HG03378 (cell line): ENCODE measurements at regions not wholly inside any gene's neighbourhood (a gene's known extent, or its start where the extent isn't known, plus 50 kb on each side); places are given as distances from the start of the nearest gene placed in this dataset.

Experiments used
- ATAC-seq: cut with Tn5 transposase; IDR thresholded peaks from one replicate; pipeline ENCODE4 v1.9.1; 2021; ENCODE audit warnings: mild to moderate bottlenecking, moderate library complexity; ENCODE audit not compliant: unreplicated experiment

DNA sequence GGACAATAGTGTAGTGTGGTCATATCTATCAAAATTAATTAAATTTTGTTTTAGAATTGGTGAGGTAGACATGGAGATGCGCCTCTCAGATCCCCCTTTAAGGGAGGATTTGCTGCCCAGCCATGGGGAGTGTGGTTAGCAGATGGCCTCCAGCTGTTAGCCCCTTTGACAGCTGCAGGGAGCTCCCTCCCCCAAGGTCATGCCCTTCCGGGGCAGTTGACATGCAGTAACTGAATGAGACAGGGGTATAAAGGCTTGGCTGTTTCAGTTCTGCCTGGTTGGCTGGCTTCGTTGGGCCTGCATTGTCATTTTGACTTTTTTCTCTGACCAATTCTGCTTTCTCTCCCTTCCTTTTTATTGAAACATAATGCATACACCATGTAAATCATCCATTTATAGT, 291.5 kb upstream of the SRRM4 start:
- peak; percentile 72 for ATAC-seq

DNA sequence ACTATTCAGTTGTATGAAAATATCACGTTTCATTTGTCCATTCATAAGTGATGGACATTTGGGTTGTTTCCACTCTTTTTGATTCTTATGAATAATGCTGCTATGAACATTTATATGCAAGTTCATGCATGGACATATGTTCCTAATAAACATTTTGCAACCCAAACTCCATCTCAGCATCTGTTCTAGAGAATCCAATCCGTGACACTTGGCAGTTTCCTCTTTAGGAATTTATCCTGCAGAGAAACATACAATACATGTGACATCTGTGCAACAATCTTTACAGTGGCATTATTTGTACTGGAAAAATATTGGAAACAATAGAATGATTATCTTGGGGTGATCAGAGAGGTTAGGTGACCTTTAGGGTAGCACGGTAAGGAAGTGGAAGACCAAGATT, 290.8 kb upstream of the SRRM4 start:
- no peak for ATAC-seq

DNA sequence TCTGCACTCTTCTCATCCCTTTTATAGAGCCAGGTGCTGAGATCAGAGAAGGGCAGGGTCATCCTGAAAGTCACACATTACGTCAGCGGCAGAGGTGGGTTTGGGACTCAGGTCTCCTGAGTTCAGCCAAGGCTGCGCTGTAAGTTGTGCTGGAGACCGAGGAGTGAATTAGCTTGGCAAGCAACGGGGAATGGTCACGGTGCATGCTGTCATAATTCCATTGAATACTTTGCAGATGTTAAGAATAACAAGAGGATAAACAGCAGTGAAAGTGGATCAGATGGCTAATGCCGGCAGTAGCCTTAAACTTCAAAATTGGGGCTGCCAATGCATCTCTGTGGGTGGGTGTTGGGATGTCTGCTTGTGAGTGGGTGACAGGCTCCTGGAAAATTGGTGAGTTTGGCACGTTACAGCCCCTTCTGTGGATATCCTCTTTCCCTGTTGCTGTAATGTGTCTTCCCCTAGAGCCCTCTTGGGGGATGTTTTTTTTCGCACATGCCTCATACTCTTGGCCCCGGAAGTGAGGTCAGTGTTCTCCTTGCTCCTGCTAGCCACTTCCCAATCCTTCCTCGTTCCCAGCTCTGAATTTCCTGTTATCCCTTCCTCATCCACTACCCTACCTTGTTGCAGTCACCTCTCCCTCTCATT, 287.1 kb upstream of the SRRM4 start:
- no peak for ATAC-seq

DNA sequence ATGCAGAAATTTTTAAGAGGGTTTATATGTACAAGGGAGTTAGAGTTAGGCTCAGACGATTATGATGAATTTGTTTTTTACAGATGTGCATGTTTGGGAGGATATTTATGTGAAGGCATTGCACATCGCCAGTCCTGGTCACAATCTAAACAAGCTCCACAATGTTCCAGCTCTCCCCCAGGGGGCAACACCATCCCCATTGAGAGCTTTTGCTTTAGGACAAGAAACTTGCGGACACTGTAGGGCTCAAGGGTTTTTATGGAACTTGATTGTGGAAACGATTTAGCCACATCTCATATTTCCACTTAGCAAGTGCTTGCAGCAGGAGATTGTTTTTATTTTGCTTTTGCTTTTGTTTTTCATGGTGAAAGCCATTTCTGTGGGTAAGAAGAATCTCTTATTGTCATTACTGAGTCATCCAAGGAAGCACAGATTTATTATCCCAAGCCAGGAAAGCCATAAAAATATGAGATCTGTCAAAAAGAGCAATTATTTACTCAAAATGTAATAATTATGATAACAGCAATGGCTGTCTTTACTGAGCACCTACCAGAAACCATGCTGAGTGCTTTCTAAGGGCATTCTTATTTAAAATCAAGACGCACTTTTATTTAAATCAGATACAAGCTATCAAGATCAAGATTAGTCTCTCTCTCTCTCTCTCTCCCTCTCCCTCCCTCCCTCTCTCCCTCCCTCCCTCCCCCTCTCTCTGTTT, 276.7 kb upstream of the SRRM4 start:
- no peak for ATAC-seq

DNA sequence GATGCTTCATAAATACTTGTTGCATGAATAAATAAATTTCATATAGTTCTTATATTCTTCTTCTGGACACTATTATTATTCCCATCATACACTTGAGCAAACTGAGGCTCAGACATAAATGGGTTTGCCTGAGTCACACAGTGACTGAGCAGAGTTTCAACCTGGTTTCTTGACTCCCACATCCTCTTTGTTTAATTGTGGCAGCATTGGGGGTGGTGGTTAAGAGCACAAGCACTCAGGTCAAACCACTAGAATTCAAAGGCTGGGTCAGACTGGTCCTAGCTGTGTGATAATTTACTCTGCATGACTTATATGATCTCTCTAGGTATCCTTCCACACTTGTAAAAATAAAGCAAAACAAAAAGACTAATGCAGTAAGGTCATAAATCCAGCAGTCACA, 274.9 kb upstream of the SRRM4 start:
- no peak for ATAC-seq

DNA sequence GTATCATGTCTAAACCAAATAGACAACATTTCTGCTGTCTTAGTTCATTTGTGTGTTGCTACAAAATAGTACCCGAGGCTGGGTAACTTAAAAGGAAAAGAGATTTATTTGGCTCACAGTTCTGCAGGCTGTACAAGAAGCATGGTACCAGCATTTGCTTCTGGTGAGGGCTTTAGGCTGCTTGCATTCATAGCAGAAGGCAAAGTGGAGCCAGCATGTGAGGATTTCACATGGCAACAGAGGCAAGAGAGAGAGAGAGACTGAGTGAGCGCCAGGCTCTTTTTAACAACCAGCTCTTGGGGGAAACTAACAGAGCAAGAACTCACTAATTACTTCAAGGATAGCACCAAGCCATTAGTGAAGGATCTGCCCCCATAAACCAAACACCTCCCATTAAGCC, 271.4 kb upstream of the SRRM4 start:
- ATAC-seq = no peak

DNA sequence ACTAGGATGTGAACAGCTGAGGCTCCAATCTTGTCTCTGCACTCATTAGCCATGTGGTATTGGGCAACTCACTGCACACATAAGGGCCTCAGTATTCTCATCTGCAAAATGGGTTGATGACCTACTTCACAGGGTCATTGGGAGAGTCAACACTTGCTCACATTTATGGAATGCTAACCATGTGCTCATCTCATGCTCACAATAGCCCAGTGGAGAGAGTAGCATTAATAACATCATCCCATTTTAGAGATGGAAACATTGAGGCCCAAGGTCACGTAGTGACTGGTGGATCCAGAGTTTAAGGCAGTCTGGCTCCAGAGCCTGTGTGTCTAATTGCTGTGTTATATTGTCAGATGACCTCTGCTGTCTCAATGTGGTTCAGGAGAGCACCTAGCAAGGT, 270.2 kb upstream of the SRRM4 start:
- ATAC-seq = no peak

DNA sequence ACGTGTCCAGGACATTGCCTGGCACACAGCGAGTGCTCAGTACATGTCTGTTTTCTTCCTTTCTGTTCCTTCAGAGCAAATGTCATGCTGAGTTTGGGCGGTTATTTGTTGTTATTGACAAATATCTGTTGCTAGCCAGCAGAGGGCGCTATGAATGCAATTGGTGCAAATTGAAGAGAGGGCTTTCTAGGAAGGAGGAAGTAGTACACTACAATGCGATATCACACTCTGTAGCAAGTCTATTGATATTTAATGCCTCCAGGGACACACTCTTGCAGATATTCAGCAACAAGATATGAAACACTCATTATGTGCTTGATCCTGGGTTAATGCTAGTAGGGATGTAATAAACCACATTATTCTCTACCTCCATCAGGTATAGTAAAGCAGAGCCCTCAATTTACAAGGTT, 267.3 kb upstream of the SRRM4 start:
- ATAC-seq = no peak

DNA sequence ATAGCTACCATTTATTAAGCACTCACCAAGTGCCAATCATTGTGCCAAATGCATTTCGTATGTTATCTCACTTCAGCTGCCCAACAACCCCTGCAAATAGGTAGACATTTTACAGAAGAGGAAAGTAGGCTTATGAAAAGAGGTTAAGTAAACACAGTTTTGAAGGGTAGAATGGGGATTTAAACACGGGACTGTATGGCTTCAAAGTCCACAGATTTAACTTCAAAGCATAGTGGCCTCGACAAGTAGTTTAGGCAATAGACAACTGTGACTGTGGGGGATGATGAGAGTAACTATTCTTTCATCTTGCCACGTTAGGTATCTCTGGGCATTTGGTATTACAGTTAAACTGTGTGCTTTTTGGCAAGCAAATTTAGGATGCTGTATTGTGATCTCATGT, 266.8 kb upstream of the SRRM4 start:
- no peak for ATAC-seq

DNA sequence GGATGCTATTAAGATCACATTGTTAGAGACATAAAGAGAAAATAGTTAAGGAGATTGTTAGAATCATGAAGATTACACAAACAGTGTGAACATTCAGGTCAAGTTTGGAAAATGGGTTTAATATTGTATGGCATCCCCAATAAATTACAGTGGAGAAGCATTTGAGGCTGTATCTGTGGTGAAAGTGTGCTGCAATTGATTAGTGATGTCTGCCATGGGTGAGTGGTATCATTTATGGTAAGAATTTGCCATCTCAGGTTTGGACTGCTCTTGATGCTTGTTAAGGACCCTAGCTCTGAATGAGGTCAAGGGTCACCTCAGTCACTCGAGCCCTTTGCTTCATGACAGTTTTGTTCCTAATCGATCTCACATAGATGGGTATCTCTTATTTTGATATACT, 265.7 kb upstream of the SRRM4 start:
- no peak for ATAC-seq

DNA sequence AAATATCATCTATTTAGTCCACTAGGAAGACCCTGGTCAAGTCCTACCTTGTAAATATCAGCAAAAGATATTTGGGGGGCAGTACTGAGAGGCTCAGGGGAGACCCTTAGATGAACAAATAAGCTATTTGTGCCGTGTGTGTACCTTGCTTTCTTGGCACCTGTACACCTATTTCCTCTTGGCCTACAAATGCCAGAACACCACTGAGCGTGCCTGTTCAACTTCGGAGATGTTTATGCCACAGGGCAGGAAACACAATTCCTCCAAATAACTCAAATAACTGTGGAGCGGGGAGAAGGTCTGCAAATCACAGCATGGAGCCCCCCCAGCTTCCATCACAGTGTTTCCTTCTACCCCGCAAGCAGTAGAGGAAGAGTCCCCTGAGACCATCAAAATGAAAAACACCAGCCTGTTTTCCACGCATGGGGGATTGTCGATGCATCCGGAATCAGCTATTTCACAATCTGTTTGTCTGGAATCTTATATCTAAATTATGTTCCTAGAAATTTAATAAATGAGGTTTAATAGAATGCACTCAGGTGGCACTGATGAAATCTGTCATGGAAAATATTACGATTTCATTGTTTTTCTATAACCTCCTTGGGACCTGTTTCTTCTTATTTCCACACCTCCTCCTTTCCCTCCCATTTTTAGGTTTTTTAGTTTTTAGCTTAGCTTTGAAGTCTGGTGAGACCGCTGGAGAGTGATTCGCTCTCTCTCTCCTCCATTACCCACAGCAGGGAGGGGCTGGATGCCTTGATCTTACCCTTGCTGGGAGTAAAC, 254.0 kb upstream of the SRRM4 start:
- no peak for ATAC-seq

DNA sequence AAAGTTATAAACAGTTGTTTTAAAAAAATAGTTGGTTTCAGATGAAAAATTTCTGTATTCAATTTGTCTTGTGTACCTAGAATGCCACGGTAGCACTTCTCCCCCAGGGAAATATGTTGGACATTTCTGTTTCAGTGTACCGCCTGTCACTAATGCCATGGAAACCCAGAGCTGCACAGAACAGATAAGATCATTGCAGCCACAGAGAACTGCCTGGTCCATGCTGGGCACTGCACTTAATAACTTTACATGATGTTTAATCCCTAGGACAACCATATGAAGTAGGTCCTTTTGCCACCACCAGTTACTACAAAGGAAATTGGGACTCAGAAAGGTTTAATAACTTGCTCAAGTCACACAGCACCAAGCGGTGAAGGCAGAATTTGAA, 253.4 kb upstream of the SRRM4 start:
- no peak for ATAC-seq

DNA sequence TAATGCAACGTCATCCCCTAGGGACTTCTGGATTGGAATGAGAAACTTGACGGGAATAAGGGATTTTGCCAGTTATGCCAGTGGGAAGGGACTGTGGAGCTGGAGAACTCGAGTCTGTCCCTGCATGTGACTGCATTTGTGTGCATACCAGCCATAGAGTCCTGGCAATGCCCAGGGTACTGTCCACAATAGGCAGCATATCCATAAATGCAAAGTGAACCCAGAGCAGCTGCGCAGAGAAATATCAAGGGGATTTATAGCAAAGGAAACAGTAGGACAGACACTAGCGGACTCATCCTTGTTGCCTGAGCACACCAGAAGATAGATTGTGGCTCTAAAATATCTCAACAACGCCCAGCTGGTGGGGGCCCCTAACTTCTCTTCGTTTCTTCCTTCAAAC, 247.1 kb upstream of the SRRM4 start:
- ATAC-seq = no peak

DNA sequence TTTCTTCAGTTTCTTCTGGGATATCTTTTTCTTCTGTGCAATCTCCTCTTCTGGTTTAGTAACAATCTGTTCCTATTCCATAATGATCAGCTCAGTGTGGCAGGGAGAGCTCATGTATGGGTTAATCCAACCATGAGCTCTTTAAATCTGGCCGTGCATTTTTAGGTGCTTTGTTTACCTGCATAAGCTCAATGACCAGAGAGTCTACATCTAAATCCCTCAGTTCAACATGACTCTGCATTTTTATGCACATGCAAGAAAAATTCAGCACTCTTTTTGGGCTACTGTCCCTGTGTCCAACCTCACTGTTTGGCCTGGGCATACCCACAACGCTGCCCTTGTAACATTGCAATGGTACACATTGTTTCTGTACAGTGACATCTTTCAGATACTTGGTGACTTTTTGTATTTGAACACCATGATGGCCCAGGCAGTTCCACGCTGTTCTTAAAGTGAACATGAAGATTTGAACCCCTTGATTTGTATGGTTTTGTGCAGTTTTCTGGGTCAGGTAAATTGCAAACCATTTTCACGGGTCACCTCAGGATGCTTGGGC, 243.3 kb upstream of the SRRM4 start:
- no peak for ATAC-seq

DNA sequence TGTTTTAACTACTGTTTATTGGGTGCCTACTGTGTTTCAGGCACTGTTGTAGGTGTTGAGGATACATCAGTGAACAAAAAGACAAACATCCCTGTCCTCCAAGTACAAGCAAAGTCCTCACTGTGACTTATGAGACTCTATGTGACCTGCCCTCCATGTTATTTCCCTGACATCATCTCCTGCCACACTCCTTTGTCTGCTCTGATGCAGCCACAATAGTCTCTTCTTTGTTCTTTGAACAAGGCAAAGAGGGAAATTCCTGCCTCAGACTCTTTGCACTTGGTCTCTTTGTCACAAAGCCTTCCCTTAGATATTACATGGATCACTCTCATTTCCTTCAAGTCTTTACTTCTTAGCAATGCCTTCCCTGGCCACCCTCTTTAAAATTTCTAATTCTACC, 240.1 kb upstream of the SRRM4 start:
- ATAC-seq = no peak

DNA sequence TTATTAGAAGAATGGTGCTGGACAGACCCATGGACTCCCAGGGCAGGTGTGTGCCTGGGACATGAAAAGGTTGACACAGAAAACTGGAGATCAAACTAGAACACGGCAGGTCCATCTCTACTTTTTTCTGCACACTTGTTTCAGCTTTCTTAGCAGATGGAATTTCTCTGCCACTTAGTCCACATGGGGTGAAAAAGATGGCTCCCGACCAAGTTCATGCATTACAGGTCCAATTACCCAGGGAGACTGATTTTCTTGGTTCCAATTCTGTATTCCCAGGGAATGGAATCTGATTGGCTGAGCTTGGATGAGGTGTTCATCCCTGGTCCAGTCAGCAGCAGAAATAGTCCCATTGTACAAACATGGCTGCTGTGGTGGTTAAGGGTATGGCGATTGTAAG, 238.9 kb upstream of the SRRM4 start:
- no peak for ATAC-seq

DNA sequence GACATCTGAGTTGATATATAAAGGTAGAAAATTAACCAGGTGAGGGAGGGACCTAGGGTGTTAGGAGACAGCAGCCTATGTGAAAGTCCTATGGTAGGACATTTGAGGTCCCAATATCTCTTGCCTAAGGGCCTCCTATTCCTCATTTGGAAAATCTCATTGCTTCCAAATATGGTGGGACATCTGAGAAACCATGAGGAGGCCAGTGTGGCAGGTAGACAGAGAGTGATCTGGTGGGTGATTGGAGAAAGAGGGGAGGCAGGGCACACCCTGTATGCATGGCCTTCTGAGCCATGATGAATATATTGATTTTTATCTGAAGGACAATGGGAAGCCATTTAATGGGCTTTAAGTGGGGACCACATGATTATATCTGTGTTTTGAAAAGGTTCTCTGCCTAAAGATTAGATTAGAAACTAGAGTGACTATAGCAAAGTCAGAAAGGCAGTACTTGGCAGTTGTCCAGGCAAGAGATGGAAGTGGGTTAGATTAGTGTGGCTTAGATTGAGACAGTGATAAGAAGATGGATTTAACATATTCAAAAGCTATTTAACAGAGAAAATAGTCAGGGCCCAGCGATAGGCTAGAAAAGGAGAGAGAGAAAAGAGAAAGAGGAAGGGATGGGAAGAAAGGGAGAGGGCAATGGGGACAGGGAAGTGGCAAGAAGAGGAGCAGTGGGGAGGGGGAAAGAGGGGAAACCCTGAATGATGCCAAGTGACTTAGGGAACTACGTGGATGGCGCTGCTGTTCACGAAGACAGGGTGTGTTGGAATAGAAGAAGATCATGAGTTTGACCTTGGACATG, 237.2 kb upstream of the SRRM4 start:
- no peak for ATAC-seq

DNA sequence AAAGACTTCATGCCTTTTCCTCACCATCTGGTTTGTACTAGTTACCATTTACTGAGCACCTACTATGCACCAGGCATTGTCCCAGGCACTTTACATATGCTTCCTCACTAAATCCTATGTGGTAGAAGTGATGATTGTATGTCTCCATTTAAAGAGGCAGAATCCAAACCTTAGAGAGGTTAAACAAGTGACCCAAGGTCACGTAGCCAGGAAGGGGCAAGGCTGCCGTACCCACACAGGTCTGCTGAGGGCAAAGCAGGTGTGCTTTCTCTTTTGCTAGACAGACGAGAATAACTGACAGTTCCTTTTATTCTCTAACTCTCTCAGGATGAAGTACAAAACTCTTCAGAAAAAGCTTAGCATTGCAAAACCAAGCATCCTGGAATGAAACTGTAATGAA, 235.2 kb upstream of the SRRM4 start:
- ATAC-seq = no peak

DNA sequence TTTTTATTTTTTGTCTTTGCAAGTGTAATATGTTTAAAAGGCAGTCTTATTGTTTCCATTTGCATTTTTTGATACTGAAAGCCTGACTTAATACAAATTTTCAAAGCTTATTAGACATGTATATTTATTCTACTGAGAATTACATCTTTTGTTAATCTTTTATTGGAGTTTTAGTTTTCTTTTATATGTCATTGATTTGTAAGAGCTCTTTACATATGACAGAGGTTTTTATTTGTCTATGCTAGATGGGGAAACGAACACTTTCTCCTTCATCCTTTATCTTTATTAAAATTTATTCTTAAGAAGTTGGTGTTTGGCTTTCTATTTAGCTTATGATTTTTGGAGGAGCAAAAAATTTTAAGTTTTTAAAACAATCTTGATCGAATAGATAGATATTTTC, 234.4 kb upstream of the SRRM4 start:
- no peak for ATAC-seq

DNA sequence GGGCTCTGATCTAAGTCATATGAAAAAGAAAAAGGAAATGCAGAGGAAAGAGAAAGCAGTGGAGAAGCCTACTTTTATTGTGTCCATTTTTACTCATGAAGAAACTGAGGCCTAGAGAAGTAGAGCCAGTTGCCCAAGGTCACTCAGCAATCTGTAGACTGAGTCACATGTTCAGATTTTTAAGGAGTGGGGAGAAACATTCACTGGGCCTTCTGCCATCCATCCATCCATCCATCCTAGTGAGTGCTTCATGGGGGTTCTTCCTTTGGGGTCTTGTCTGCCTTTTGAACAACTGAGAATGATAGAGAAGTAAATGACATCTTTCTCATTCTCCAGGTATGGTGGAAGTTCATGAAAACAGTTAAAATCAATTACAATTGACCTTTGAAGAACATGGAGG, 233.6 kb upstream of the SRRM4 start:
- no peak for ATAC-seq
